GM12801 (cell line): ENCODE measurements at regions not wholly inside any gene's neighbourhood (a gene's known extent, or its start where the extent isn't known, plus 50 kb on each side); places are given as distances from the start of the nearest gene placed in this dataset.

Source experiments
- TF ChIP-seq, protein P1 (sequence below): IDR thresholded peaks from one replicate; pipeline ENCODE4 v1.5.1; 2011; ENCODE audit warnings: control low read depth; ENCODE audit not compliant: insufficient read length; ENCODE audit errors: extremely low read depth

DNA sequence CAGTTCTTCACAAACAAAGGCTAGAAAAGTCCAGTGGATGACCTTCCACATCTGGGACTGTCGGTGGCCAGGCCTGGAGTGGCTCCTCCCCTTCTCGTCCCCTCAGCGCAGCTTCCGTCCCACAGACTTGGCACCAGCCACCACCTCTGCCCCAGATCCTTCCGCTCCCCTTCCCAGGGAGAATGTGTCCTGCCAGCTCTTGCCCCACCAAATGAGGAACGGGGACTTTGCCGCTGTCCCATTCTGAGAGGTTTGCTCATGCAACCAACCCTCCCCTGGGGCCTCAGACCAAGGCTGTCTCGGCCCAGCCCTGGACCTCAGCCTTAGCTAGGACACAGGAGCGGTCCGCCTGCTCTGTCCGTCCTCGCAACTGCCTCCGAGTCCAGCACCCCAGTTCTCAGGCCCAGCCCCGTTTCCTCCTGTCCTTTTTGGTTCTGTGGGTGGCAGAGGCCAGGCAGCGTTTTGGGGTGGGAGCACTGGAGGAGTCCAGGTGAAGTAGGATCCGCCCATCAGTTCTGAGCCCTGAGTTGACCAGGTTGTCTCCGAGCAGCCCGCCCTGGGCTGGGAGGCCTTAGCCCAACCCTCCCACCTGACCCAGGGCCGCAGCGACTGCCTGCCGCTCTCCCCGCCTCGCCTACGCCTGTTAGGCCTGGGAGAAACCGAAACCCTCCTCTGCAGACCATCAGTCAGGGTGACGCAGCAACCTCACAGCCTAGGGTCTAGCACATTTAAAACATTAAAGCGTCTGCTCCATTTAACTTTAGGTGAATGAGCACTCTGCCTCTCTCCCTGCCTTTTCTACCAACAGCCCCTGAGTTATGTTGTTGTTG lies 284.3 kb downstream of the FOXO1 start:
- TF ChIP-seq, protein P1, sequence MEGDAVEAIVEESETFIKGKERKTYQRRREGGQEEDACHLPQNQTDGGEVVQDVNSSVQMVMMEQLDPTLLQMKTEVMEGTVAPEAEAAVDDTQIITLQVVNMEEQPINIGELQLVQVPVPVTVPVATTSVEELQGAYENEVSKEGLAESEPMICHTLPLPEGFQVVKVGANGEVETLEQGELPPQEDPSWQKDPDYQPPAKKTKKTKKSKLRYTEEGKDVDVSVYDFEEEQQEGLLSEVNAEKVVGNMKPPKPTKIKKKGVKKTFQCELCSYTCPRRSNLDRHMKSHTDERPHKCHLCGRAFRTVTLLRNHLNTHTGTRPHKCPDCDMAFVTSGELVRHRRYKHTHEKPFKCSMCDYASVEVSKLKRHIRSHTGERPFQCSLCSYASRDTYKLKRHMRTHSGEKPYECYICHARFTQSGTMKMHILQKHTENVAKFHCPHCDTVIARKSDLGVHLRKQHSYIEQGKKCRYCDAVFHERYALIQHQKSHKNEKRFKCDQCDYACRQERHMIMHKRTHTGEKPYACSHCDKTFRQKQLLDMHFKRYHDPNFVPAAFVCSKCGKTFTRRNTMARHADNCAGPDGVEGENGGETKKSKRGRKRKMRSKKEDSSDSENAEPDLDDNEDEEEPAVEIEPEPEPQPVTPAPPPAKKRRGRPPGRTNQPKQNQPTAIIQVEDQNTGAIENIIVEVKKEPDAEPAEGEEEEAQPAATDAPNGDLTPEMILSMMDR: no peak

DNA sequence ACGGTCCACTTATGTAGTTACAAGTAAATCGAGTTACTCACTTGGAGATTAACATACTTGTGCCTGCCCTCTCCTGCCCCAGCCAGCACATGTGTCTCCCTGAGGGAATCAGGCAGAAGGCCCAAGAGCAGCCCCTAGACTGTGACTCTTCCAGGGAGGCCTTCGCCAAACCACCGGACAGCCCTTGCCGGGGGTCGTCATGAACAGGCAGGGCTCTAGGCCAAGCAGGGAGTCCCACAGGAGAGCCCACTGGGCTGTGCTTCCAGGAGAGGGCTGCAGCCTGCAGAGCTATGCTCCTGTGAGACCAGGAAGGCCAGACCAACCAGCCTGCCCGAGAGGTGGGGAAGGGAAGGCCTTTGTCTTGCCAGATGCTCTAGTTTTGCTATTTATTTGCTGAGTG lies 283.3 kb downstream of the FOXO1 start:
- TF ChIP-seq, protein P1: no peak

DNA sequence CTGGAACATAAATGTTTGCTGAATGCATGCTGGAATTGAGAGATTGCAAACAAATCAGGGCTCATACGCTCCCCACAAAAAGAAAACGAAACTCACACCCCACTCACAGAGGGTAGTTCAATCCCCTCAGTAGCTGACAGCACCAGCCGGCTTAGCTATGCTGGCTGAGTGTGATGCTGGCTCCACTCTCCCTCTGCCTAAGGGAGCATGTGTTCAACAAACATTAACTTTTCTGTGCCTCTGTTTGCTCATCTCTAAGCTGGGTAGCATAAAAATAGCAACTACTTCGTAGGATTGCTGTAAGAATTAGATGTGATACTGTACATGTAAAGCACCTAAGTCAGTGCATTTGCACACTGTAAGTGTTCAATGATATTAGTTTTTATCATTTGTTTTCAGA lies 282.6 kb downstream of the FOXO1 start:
- TF ChIP-seq, protein P1: no peak

DNA sequence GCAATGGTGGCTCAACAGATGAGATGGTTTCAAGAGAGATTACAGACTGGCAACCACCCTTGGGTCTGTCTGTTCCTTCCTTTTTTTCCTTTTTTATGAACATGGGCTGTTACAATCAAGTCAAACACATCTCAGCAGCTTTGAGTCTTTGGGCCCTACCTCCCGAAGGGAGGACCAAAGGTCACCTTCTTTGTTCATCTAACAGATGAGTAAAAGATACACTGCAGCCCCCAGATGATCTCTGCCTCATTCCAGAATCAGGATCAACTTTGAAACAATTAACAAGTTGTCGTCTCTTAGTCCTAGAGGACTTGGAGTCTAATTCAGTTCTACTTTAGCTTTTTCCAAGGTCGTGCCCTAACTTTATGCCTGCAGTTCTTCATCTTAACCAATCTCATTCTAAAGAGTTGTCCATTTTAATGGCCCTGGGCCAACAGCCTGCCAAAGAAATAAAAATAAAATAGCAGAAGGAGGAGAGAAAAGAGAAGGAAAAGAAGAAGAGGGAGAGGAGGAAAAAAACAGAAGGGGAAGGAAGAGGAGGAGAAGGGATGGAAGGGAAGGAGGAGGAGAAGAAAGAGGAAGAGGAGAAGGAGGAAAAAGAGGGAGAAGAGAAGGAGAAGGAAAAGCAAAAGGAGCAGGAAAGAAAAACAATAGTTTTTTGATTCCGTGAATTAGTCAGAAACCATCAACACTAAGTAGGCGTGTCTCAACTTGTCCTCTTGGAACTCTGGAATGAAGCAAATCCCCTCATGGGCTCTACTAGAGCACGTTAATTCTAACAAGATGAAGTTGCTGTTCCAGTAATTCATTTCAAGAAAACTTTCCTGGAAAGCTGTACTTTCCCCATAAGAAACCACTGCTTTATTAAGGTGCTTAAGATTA lies 281.2 kb downstream of the FOXO1 start:
- TF ChIP-seq, protein P1: no peak

- TF ChIP-seq, protein P1: no peak
Measured at GRCh38 chr13:40385858-40386180, 280.6 kb downstream of the FOXO1 start.

DNA sequence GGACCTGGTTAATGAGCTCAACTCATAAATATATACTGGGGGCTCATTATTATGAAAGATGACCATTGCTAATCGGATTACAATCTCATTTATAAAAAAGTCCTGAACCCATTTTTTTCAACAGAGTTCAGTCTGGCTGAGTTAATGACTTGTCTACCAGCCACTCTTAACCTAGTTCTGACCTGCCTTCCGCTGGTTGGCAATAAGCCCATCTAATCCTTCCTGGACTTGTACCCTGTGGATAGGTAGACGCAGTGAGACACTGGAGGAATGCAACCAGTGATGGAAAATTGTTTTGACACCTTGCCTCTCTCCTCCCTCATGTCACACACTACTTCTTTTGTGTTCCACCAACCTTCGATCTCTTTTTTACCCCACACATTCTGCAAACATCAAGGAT lies 279.9 kb downstream of the FOXO1 start:
- TF ChIP-seq, protein P1: no peak

GRCh38 chr13:40387775-40388174 lies 278.7 kb downstream of the FOXO1 start:
- TF ChIP-seq, protein P1: no peak
